GM12878 (cell line): ENCODE measurements at regions not wholly inside any gene's neighbourhood (a gene's known extent, or its start where the extent isn't known, plus 50 kb on each side); places are given as distances from the start of the nearest gene placed in this dataset.

Experiments
- BCL3 ChIP-seq: IDR thresholded peaks from 2 replicates; pipeline ENCODE4 v1.6.1; 2011; ENCODE audit warnings: borderline replicate concordance, low read depth, mild to moderate bottlenecking, moderate library complexity, low read length; ENCODE audit not compliant: insufficient read depth, poor library complexity, severe bottlenecking
- CHD2 ChIP-seq: IDR thresholded peaks from 2 replicates; pipeline ENCODE4 v1.6.1; 2011; ENCODE audit warnings: low read depth, low read length, improper control_type of control experiment, borderline replicate concordance
- FOXK2 ChIP-seq: fragments of 450-650 bp; IDR thresholded peaks from 2 replicates; pipeline ENCODE4 v1.6.1; 2017; ENCODE audit warnings: mild to moderate bottlenecking, moderate library complexity
- GABPA ChIP-seq: IDR thresholded peaks from 2 replicates; pipeline ENCODE4 v1.6.1; 2014; ENCODE audit warnings: antibody characterized with exemption, low read depth, mild to moderate bottlenecking, inconsistent platforms
- MAX ChIP-seq: IDR thresholded peaks from 2 replicates; pipeline ENCODE4 v1.6.1; 2012; ENCODE audit warnings: low read depth, low read length, improper control_type of control experiment
- MTA3 ChIP-seq: IDR thresholded peaks from 2 replicates; pipeline ENCODE4 v1.6.1; 2012; ENCODE audit warnings: low read length, inconsistent platforms, borderline replicate concordance
- POLR2A ChIP-seq: IDR thresholded peaks from 2 replicates; pipeline ENCODE4 v1.6.1; 2011; ENCODE audit warnings: low read depth, mild to moderate bottlenecking, low read length
- POLR2AphosphoS5 ChIP-seq: IDR thresholded peaks from 2 replicates; pipeline ENCODE4 v1.6.1; 2011; ENCODE audit warnings: mild to moderate bottlenecking, low read length, inconsistent platforms
- RAD51 ChIP-seq: fragments of 450-650 bp; IDR thresholded peaks from 2 replicates; pipeline ENCODE4 v1.6.1; 2016; ENCODE audit warnings: moderate library complexity, mild to moderate bottlenecking, inconsistent platforms
- RCOR1 ChIP-seq: conservative IDR thresholded peaks from 2 replicates; pipeline ENCODE4 v1.6.1; 2012; ENCODE audit warnings: low read depth, low read length, improper control_type of control experiment
- SIX5 ChIP-seq: IDR thresholded peaks from 2 replicates; pipeline ENCODE4 v1.6.1; 2011; ENCODE audit warnings: mild to moderate bottlenecking, low read depth, low read length, moderate library complexity; ENCODE audit not compliant: severe bottlenecking
- TAF1 ChIP-seq: IDR thresholded peaks from 2 replicates; pipeline ENCODE4 v1.6.1; 2011; ENCODE audit warnings: mild to moderate bottlenecking, low read depth, low read length, borderline replicate concordance
- TF ChIP-seq, protein P1 (sequence below), 3 experiments: IDR thresholded peaks in 2 of 3; conservative IDR thresholded peaks in 1 of 3; 2 replicates each; pipeline ENCODE4 v1.5.1; 2011; ENCODE audit warnings: low read depth in 3 of 3, low read length in 3 of 3, mild to moderate bottlenecking in 3 of 3, control low read depth in 2 of 3, moderate library complexity in 2 of 3, inconsistent platforms in 1 of 3, mixed read lengths in 1 of 3; ENCODE audit not compliant: control insufficient read depth in 2 of 3, insufficient read depth in 1 of 3; ENCODE audit errors: extremely low read depth in 1 of 3
- TF ChIP-seq, protein P2 (sequence below): IDR thresholded peaks from 2 replicates; pipeline ENCODE4 v1.6.1; 2012; ENCODE audit warnings: mild to moderate bottlenecking, low read depth, low read length

- TF ChIP-seq, protein P1, sequence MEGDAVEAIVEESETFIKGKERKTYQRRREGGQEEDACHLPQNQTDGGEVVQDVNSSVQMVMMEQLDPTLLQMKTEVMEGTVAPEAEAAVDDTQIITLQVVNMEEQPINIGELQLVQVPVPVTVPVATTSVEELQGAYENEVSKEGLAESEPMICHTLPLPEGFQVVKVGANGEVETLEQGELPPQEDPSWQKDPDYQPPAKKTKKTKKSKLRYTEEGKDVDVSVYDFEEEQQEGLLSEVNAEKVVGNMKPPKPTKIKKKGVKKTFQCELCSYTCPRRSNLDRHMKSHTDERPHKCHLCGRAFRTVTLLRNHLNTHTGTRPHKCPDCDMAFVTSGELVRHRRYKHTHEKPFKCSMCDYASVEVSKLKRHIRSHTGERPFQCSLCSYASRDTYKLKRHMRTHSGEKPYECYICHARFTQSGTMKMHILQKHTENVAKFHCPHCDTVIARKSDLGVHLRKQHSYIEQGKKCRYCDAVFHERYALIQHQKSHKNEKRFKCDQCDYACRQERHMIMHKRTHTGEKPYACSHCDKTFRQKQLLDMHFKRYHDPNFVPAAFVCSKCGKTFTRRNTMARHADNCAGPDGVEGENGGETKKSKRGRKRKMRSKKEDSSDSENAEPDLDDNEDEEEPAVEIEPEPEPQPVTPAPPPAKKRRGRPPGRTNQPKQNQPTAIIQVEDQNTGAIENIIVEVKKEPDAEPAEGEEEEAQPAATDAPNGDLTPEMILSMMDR (IDR thresholded peaks at IDR 0.05 in 2 of 3, conservative IDR thresholded peaks at IDR 0.05 in 1 of 3; ENCODE audit: control insufficient read depth in 2 of 3, extremely low read depth in 1 of 3, insufficient read depth in 1 of 3, low read depth in 3 of 3, low read length in 3 of 3) = no peak
- no peak for TF ChIP-seq FOXK2
- TF ChIP-seq CHD2 = no peak
- TF ChIP-seq SIX5 = no peak
- TF ChIP-seq GABPA = no peak
- no peak for TF ChIP-seq POLR2A
- TF ChIP-seq RAD51 = no peak
- no peak for TF ChIP-seq MTA3
- TF ChIP-seq BCL3 = no peak
- TF ChIP-seq POLR2AphosphoS5 = no peak
- TF ChIP-seq RCOR1 = no peak
- TF ChIP-seq, protein P2, sequence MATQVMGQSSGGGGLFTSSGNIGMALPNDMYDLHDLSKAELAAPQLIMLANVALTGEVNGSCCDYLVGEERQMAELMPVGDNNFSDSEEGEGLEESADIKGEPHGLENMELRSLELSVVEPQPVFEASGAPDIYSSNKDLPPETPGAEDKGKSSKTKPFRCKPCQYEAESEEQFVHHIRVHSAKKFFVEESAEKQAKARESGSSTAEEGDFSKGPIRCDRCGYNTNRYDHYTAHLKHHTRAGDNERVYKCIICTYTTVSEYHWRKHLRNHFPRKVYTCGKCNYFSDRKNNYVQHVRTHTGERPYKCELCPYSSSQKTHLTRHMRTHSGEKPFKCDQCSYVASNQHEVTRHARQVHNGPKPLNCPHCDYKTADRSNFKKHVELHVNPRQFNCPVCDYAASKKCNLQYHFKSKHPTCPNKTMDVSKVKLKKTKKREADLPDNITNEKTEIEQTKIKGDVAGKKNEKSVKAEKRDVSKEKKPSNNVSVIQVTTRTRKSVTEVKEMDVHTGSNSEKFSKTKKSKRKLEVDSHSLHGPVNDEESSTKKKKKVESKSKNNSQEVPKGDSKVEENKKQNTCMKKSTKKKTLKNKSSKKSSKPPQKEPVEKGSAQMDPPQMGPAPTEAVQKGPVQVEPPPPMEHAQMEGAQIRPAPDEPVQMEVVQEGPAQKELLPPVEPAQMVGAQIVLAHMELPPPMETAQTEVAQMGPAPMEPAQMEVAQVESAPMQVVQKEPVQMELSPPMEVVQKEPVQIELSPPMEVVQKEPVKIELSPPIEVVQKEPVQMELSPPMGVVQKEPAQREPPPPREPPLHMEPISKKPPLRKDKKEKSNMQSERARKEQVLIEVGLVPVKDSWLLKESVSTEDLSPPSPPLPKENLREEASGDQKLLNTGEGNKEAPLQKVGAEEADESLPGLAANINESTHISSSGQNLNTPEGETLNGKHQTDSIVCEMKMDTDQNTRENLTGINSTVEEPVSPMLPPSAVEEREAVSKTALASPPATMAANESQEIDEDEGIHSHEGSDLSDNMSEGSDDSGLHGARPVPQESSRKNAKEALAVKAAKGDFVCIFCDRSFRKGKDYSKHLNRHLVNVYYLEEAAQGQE = no peak
- TF ChIP-seq TAF1 = no peak
- no peak for TF ChIP-seq MAX
These were observed 475.8 kb upstream of the FLRT2 start for GRCh38 chr14:85054178-85054577.
